Neural cell (in vitro differentiated cells): ENCODE measurements at regions not wholly inside any gene's neighbourhood (a gene's known extent, or its start where the extent isn't known, plus 50 kb on each side); places are given as distances from the start of the nearest gene placed in this dataset.

ENCODE experiments used
- CTCF ChIP-seq: fragments of 450-650 bp; IDR thresholded peaks from 2 replicates; pipeline ENCODE4 v1.5.1; 2014; ENCODE audit warnings: antibody characterized with exemption, mild to moderate bottlenecking, moderate library complexity; ENCODE audit not compliant: poor library complexity, severe bottlenecking
- EZH2 ChIP-seq: fragments of 200-600, 300-800 bp; shearing (Covaris generic), sonication (generic); IDR thresholded peaks from 2 replicates; pipeline ENCODE4 v1.6.1; 2014; ENCODE audit warnings: antibody characterized with exemption, low read length, borderline replicate concordance, mild to moderate bottlenecking; ENCODE audit not compliant: insufficient read depth, poor library complexity, severe bottlenecking
- MXI1 ChIP-seq: fragments of 450-650 bp; conservative IDR thresholded peaks from 2 replicates; pipeline ENCODE4 v1.6.1; 2014; ENCODE audit warnings: antibody characterized with exemption, mild to moderate bottlenecking; ENCODE audit not compliant: poor library complexity, severe bottlenecking
- POLR2AphosphoS5 ChIP-seq: IDR thresholded peaks from 2 replicates; pipeline ENCODE4 v1.6.1; 2012
- RAD21 ChIP-seq: fragments of 450-650 bp; conservative IDR thresholded peaks from 2 replicates; pipeline ENCODE4 v1.6.1; 2014; ENCODE audit warnings: antibody characterized with exemption, mild to moderate bottlenecking, moderate library complexity
- REST ChIP-seq: IDR thresholded peaks from 2 replicates; pipeline ENCODE4 v1.6.1; 2012; ENCODE audit warnings: borderline replicate concordance
- TAF1 ChIP-seq: IDR thresholded peaks from 2 replicates; pipeline ENCODE4 v1.6.1; 2012; ENCODE audit warnings: low read depth

GRCh38 chr5:143586781-143587362, 183.4 kb upstream of the NR3C1 start:
- TF ChIP-seq EZH2: no peak
- no peak for TF ChIP-seq CTCF
- TF ChIP-seq POLR2AphosphoS5: no peak
- TF ChIP-seq MXI1: no peak
- TF ChIP-seq RAD21: no peak
- TF ChIP-seq REST: no peak
- TF ChIP-seq TAF1: no peak
